Vagina (tissue), 2 donors: ENCODE measurements at regions not wholly inside any gene's neighbourhood (a gene's known extent, or its start where the extent isn't known, plus 50 kb on each side); places are given as distances from the start of the nearest gene placed in this dataset.

ENCODE experiments used
- POLR2A ChIP-seq, 2 donors: fragments of 450-650 bp; IDR thresholded peaks; one replicate each; pipeline ENCODE4 v1.6.1; 2017; ENCODE audit warnings: antibody characterized with exemption in 2 of 2, mild to moderate bottlenecking in 2 of 2, moderate library complexity in 2 of 2
- TF ChIP-seq, protein P1 (sequence below), 3 experiments: fragments of 450-650 bp in 2 of 3; fragments of 200-600 bp in 1 of 3; sonication (generic) in 1 of 3; IDR thresholded peaks; one replicate each; pipeline ENCODE4 v1.5.1; 2017 to 2019; ENCODE audit warnings: antibody characterized with exemption in 3 of 3, mild to moderate bottlenecking in 2 of 3, moderate library complexity in 2 of 3

- TF ChIP-seq, protein P1, sequence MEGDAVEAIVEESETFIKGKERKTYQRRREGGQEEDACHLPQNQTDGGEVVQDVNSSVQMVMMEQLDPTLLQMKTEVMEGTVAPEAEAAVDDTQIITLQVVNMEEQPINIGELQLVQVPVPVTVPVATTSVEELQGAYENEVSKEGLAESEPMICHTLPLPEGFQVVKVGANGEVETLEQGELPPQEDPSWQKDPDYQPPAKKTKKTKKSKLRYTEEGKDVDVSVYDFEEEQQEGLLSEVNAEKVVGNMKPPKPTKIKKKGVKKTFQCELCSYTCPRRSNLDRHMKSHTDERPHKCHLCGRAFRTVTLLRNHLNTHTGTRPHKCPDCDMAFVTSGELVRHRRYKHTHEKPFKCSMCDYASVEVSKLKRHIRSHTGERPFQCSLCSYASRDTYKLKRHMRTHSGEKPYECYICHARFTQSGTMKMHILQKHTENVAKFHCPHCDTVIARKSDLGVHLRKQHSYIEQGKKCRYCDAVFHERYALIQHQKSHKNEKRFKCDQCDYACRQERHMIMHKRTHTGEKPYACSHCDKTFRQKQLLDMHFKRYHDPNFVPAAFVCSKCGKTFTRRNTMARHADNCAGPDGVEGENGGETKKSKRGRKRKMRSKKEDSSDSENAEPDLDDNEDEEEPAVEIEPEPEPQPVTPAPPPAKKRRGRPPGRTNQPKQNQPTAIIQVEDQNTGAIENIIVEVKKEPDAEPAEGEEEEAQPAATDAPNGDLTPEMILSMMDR (IDR thresholded peaks at IDR 0.05): no peak
- no peak for TF ChIP-seq POLR2A (IDR thresholded peaks at IDR 0.05)
These were observed 139.6 kb upstream of the DTNBP1 start for GRCh38 chr6:15802466-15802865.
